Thoracic aorta (tissue), 2 donors: ENCODE measurements at regions not wholly inside any gene's neighbourhood (a gene's known extent, or its start where the extent isn't known, plus 50 kb on each side); places are given as distances from the start of the nearest gene placed in this dataset.

Experiments used
- ATAC-seq: fragments of 150-250 bp; one replicate; pipeline ENCODE4 v1.8.0; 2017; ENCODE audit warnings: low read depth; ENCODE audit not compliant: insufficient number of reproducible peaks, low FRiP score
- DNase-seq: peaks from one replicate; pipeline ENCODE4 v3.0.0-alpha.2; 2020; ENCODE audit warnings: low spot score
- H3K27ac ChIP-seq, 2 donors: fragments of 200-600 bp; sonication (generic); 1 replicate in 1 of 2; 2 replicates in 1 of 2; pipeline ENCODE4 v1.5.1; 2016; ENCODE audit warnings: mild to moderate bottlenecking in 2 of 2, moderate library complexity in 2 of 2
- H3K27me3 ChIP-seq: fragments of 200-600 bp; sonication (generic); replicated peaks from 2 replicates; pipeline ENCODE4 v1.6.0; 2016; ENCODE audit warnings: mild to moderate bottlenecking; ENCODE audit not compliant: insufficient read depth
- H3K36me3 ChIP-seq: fragments of 200-600 bp; sonication (generic); one replicate; pipeline ENCODE4 v1.5.1; 2016
- H3K4me1 ChIP-seq, 2 donors: fragments of 200-600 bp; sonication (generic); 1 replicate in 1 of 2; 2 replicates in 1 of 2; pipeline versions ENCODE4 v1.5.1 to v1.6.0; 2016; ENCODE audit warnings: low read depth in 2 of 2, mild to moderate bottlenecking in 1 of 2; ENCODE audit not compliant: control insufficient read depth in 1 of 2
- H3K4me3 ChIP-seq: fragments of 200-600 bp; sonication (generic); 2 replicates; pipeline ENCODE4 v1.5.1; 2016; ENCODE audit warnings: mild to moderate bottlenecking
- H3K9me3 ChIP-seq: fragments of 200-600 bp; sonication (generic); 2 replicates; pipeline ENCODE4 v1.5.1; 2016
- TF ChIP-seq, protein P1 (sequence below): fragments of 200-600 bp; sonication (generic); IDR thresholded peaks from one replicate; pipeline ENCODE4 v1.5.1; 2019; ENCODE audit warnings: antibody characterized with exemption

DNA sequence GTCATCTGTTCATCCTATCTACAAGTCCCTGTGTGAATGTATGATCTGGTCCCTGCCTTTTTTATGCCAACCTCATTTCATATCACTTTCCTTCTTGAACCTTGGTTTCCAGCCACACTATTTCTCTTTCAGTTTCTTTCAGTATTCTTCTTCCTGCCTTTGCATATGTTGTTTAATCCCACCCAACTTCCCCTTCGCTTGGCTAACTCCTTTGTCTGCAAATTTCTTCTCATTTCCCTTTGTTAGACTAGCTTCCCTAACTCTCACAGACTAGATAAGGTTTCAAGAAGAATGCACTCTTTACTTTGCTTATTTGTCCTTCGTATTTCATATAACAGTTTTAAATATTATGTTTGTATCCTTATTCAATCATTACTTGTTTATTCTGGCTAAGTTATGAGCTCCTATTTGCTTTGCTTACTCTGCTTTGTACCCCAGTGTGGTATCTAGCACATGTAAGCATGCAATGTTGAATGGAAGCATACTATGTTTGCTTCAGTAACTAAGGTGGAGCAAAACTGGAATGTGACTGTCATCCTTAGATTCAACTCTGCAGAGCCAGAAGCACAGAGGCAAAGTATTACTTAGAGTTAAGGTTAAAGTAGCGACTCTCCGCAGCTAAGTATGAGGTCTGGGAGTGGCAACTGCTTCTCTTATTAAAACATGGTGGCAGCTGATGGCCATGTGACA lies 681.3 kb downstream of the CPS1 start:
- DNase-seq = no peak
- H3K27ac ChIP-seq = no peak overlapping the region
- no peaks in the 10 kb centered on the region for H3K9me3 ChIP-seq
- H3K4me3 ChIP-seq = no peak overlapping the region
- no peak for ATAC-seq
- no peaks in the 10 kb centered on the region for H3K4me1 ChIP-seq
- TF ChIP-seq, protein P1, sequence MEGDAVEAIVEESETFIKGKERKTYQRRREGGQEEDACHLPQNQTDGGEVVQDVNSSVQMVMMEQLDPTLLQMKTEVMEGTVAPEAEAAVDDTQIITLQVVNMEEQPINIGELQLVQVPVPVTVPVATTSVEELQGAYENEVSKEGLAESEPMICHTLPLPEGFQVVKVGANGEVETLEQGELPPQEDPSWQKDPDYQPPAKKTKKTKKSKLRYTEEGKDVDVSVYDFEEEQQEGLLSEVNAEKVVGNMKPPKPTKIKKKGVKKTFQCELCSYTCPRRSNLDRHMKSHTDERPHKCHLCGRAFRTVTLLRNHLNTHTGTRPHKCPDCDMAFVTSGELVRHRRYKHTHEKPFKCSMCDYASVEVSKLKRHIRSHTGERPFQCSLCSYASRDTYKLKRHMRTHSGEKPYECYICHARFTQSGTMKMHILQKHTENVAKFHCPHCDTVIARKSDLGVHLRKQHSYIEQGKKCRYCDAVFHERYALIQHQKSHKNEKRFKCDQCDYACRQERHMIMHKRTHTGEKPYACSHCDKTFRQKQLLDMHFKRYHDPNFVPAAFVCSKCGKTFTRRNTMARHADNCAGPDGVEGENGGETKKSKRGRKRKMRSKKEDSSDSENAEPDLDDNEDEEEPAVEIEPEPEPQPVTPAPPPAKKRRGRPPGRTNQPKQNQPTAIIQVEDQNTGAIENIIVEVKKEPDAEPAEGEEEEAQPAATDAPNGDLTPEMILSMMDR = no peak
- H3K27me3 ChIP-seq = no peaks in the 10 kb centered on the region
- no peaks in the 10 kb centered on the region for H3K36me3 ChIP-seq

DNA sequence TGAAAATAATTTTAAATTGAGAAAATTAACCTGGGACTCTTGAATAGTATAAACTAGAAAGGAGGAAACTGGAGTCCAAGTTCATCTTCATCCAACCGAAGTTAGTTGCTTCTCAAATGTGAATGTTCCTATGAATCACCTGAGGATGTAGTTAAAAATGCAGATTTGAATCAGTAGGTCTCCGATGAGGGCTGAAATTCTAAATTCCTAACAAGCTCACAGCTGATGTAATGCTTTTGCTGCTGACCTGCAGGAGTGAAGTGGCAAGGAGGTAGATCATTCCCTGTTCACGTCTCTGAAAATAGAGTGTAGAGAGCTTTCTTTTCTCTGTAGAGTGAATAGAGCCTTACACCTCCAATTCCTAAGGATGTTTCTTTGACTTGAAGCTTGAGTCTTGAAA lies 685.5 kb downstream of the CPS1 start:
- Histone ChIP-seq H3K36me3 (no peaks in the 10 kb centered on the region), H3K27me3 (no peaks in the 10 kb centered on the region), H3K4me3 (no peak overlapping the region), H3K9me3 (no peaks in the 10 kb centered on the region), H3K4me1 (no peaks in the 10 kb centered on the region), H3K27ac (no peak overlapping the region)
- ATAC-seq (no peak), DNase-seq (no peak)
- TF ChIP-seq, protein P1 = no peak

DNA sequence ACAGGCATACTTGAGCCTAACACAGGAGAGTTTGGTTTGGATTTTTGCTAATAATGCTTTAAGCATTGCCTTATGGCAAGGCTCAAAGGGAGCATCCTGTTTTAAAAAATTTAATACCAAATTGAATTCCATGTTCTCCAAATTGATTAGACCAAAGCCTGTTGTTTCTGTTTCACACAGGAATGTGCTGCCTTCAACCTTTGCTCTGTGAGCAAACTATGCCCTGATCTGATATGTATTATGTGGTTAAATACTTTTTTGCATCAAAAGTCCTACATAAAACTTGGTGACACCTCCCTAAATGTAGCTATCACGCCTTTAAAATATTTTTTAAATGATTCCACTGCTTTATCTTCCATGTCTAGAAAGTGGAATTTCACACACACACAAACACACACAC lies 691.4 kb downstream of the CPS1 start:
- TF ChIP-seq, protein P1 = no peak
- no peak for DNase-seq
- Histone ChIP-seq H3K4me3 (no peak overlapping the region), H3K4me1 (no peaks in the 10 kb centered on the region), H3K9me3 (no peaks in the 10 kb centered on the region), H3K27me3 (no peaks in the 10 kb centered on the region), H3K27ac (no peak overlapping the region), H3K36me3 (no peaks in the 10 kb centered on the region)
- ATAC-seq = no peak

DNA sequence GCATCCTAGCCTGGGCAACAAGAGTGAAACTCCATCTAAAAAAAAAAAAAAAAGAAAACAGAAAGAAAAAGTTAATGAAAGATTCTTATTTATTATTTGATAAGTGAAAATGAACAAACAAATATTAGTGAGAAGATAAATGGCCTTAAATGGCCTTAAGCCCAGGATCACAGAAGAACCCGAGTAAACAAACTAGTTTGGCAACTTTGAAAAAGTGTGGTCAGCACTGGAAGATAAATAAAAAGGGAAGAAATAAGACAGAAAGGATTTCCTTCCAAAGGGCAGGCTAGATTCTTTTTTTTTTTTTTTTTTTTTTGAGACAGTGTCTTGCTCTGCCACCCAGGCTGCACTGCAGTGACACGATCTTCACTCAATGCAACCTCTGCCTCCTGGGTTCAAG lies 692.4 kb downstream of the CPS1 start:
- TF ChIP-seq, protein P1 = no peak
- Histone ChIP-seq H3K27me3 (no peaks in the 10 kb centered on the region), H3K36me3 (no peaks in the 10 kb centered on the region), H3K9me3 (no peaks in the 10 kb centered on the region), H3K4me3 (no peak overlapping the region), H3K4me1 (no peaks in the 10 kb centered on the region), H3K27ac (no peak overlapping the region)
- DNase-seq (no peak), ATAC-seq (no peak)

DNA sequence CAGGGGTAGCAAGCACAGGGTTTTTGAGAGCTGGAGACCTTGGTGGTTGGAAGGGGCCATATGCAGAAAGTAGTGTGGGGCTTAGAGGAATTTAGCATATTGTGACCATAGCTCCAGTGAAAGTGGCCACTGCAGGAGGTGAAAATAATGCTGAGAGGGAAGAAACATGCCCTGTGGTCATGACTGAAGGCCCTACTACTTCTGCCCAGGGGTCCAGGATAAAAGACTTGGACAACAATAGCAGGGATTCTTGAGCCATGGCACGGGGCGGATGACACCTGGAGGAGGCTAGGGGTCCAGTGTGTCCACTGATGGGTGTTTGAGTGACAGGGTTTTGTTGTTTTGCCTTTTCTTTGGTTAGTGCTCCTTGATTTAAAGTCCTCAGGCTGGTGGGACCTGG lies 694.6 kb downstream of the CPS1 start:
- no peak overlapping the region for H3K27ac ChIP-seq
- ATAC-seq (no peak), DNase-seq (no peak)
- TF ChIP-seq, protein P1 = no peak
- H3K9me3 ChIP-seq = no peaks in the 10 kb centered on the region
- no peak overlapping the region for H3K4me3 ChIP-seq
- H3K27me3 ChIP-seq = no peaks in the 10 kb centered on the region
- H3K36me3 ChIP-seq = no peaks in the 10 kb centered on the region
- H3K4me1 ChIP-seq = no peaks in the 10 kb centered on the region
